ENCODE measurements at regions not wholly inside any gene's neighbourhood (a gene's known extent, or its start where the extent isn't known, plus 50 kb on each side); places are given as distances from the start of the nearest gene placed in this dataset.

DNA sequence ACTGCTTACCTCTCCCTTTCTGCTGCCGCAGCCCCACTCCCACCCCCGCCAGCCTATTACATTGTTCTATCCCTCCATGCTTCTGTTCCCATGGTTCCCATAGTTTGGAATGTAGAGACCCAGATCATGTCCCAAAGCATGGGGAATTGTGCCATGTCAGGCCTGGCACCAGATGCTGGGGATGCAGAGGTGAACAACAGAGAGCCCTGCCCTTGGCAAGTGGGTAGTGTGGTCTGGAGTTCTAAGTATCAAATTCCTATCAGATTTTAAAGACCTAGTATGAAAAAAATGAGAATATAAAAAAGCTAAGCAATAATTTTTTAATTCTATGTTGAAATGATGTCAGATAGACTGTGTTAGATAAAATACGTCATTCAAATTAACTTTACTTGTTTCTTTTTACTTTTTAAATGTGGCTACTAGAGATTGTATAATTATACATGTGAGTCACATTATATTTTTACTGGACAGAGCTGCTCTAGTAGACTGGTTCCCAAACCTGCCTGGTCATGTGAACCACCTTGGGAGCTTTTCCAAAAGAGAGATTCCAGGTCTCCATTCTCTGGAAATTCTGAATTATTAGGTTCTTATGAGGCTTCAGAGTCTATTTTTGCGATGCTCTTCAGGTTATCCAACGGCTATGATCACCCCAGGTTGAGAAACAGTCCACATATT, 113.0 kb upstream of the DAB1 start:
- TF ChIP-seq, protein P1, sequence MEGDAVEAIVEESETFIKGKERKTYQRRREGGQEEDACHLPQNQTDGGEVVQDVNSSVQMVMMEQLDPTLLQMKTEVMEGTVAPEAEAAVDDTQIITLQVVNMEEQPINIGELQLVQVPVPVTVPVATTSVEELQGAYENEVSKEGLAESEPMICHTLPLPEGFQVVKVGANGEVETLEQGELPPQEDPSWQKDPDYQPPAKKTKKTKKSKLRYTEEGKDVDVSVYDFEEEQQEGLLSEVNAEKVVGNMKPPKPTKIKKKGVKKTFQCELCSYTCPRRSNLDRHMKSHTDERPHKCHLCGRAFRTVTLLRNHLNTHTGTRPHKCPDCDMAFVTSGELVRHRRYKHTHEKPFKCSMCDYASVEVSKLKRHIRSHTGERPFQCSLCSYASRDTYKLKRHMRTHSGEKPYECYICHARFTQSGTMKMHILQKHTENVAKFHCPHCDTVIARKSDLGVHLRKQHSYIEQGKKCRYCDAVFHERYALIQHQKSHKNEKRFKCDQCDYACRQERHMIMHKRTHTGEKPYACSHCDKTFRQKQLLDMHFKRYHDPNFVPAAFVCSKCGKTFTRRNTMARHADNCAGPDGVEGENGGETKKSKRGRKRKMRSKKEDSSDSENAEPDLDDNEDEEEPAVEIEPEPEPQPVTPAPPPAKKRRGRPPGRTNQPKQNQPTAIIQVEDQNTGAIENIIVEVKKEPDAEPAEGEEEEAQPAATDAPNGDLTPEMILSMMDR (conservative IDR thresholded peaks at IDR 0.05; ENCODE audit: low read depth, low read length) = no peak
- TF ChIP-seq EZH2 (IDR thresholded peaks at IDR 0.05; ENCODE audit: low read length, unreplicated experiment) = no peak
- no peak for TF ChIP-seq EZH2phosphoT487 (IDR thresholded peaks at IDR 0.05; ENCODE audit: borderline replicate concordance, low read length)

Measured in PC-3 (cell line).